ENCODE measurements at regions not wholly inside any gene's neighbourhood (a gene's known extent, or its start where the extent isn't known, plus 50 kb on each side); places are given as distances from the start of the nearest gene placed in this dataset.
A peak's percentile ranks its signal among the peaks of the same experiment; 100 is the strongest.

- Histone ChIP-seq H3K36me3 (no peaks in the 10 kb centered on the region), H3K4me3 (no peak overlapping the region), H3K27me3 (no peaks in the 10 kb centered on the region), H3K9me3 (no peaks in the 10 kb centered on the region), H3K27ac (no peak overlapping the region), H3K4me1 (no peaks in the 10 kb centered on the region)
- DNase-seq (no peak), ATAC-seq (no peak)
- intact Hi-C loops (cut with DNase I), result no loop called here
- TF ChIP-seq CTCF (IDR thresholded peaks at IDR 0.05) (no peak), POLR2A (IDR thresholded peaks at IDR 0.05) (no peak)
Measured at GRCh38 chr7:110531186-110531585, 559.7 kb upstream of the LRRN3 start.

DNA sequence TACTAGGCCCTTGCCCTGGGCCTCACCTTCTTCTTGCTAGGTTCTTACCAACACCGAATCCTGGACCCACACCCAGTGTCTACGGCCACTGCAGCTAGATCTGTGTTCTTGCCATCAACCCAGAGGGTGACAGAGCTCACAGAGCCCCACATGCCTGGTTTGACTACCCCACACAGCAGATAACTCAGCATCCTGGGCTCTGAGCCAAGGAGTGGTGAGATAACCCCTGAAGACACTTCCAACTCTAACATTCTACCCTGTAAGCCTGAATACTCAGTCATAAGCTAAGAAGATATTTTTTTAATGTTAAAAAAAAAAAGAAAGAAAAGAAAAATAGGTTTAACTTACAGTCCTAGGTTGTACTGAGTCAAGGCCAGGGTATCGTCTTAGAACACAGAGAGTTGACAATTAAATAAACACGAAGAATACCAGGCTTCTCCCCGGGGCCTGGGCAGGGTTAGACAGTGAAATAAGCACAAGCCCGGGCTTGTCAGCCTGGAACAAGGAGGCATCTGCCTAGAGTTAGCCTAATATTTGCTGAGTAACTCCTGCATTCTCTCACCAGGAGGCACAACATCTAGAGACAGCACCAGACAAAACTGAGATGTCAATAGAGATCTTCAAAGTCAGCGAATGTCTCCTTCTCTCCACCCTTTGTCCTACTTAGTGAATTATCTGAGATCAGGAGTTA is 556.5 kb upstream of the LRRN3 start:
- peak in 1 of 3 donors; percentile 33 for DNase-seq
- Histone ChIP-seq H3K27ac (no peak overlapping the region), H3K9me3 (no peaks in the 10 kb centered on the region), H3K4me3 (no peak overlapping the region), H3K4me1 (no peaks in the 10 kb centered on the region), H3K36me3 (no peaks in the 10 kb centered on the region), H3K27me3 (no peaks in the 10 kb centered on the region)
- intact Hi-C loops (cut with DNase I), result no loop called here
- ATAC-seq, result peak; percentile 11 to 67 (median 26)
- WGBS (ENCODE audit: insufficient coverage, low coverage, low lambda C conversion rate, missing lambda C conversion rate), result 60% methylated on average over 5 of the region's 7 CpGs
- TF ChIP-seq CTCF (IDR thresholded peaks at IDR 0.05), result no peak
- TF ChIP-seq POLR2A (IDR thresholded peaks at IDR 0.05), result no peak

DNA sequence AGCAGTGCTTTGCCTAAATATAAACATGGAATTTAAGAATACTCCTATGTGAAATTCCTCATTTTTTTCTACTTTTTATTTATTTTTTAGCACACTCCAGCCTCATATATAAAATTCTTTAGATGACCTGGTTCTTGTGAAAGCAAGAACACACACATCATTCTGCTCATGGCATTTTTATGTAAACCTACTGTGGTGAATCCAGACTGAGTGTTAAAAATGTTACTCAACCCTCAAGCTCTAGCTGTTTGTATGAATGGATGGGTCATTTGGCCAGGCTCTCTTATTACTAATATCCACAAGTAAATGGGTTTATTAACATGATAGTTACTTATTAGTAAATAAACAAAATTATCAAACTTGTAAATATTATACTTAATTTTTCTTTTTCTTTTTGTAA is 551.7 kb upstream of the LRRN3 start:
- ATAC-seq (no peak), DNase-seq (no peak)
- no peaks in the 10 kb centered on the region for H3K27me3 ChIP-seq
- H3K9me3 ChIP-seq, result no peaks in the 10 kb centered on the region
- H3K27ac ChIP-seq, result no peak overlapping the region
- intact Hi-C loops (cut with DNase I), result no loop called here
- no peaks in the 10 kb centered on the region for H3K36me3 ChIP-seq
- TF ChIP-seq POLR2A (IDR thresholded peaks at IDR 0.05) (no peak), CTCF (IDR thresholded peaks at IDR 0.05) (no peak)
- no peaks in the 10 kb centered on the region for H3K4me1 ChIP-seq
- H3K4me3 ChIP-seq, result no peak overlapping the region

GRCh38 chr7:110541962-110542361 is 549.0 kb upstream of the LRRN3 start:
- intact Hi-C loops (cut with DNase I), result no loop called here

More at GRCh38 chr7:110541962-110542361, 549.0 kb upstream of the LRRN3 start:
- Histone ChIP-seq H3K27ac (no peak overlapping the region), H3K4me1 (no peaks in the 10 kb centered on the region), H3K27me3 (no peaks in the 10 kb centered on the region), H3K4me3 (no peak overlapping the region), H3K9me3 (no peaks in the 10 kb centered on the region), H3K36me3 (no peaks in the 10 kb centered on the region)
- ATAC-seq, result no peak
- TF ChIP-seq POLR2A (IDR thresholded peaks at IDR 0.05), result no peak
- no peak for TF ChIP-seq CTCF (IDR thresholded peaks at IDR 0.05)
- 74% methylated on average over 2 of the region's 2 CpGs for WGBS (ENCODE audit: insufficient coverage, low coverage, low lambda C conversion rate, missing lambda C conversion rate)
- no peak for DNase-seq

Data from right lobe of liver (tissue), 6 donors.